BE2C (cell line): ENCODE measurements at regions not wholly inside any gene's neighbourhood (a gene's known extent, or its start where the extent isn't known, plus 50 kb on each side); places are given as distances from the start of the nearest gene placed in this dataset.

ENCODE experiments used
- DNase-seq: peaks from one replicate; pipeline ENCODE4 v3.0.0-alpha.2; 2020
- H3K27me3 ChIP-seq: fragments of 250-450 bp; sonication (Bioruptor Pico); 2 replicates; pipeline ENCODE4 v1.5.1; 2020; ENCODE audit warnings: mild to moderate bottlenecking
- H3K36me3 ChIP-seq: fragments of 250-450 bp; sonication (Bioruptor Pico); 2 replicates; pipeline ENCODE4 v1.5.1; 2020; ENCODE audit warnings: mild to moderate bottlenecking
- H3K4me1 ChIP-seq: fragments of 250-450 bp; sonication (Bioruptor Pico); 2 replicates; pipeline ENCODE4 v1.5.1; 2020
- H3K4me3 ChIP-seq: 2 replicates; pipeline ENCODE4 v1.5.1; 2011; ENCODE audit warnings: low read depth, low read length
- H3K9me3 ChIP-seq: fragments of 250-450 bp; sonication (Bioruptor Pico); 2 replicates; pipeline ENCODE4 v1.5.1; 2020
- CTCF ChIP-seq: IDR thresholded peaks from 2 replicates; pipeline ENCODE4 v1.5.1; 2012; ENCODE audit warnings: mild to moderate bottlenecking, low read depth, low read length

GRCh38 chr2:133828913-133829312 is 260.6 kb upstream of the NCKAP5 start:
- H3K9me3 ChIP-seq, result no peaks in the 10 kb centered on the region
- TF ChIP-seq CTCF, result no peak
- no peaks in the 10 kb centered on the region for H3K36me3 ChIP-seq
- no peak overlapping the region for H3K4me3 ChIP-seq
- no peaks in the 10 kb centered on the region for H3K27me3 ChIP-seq
- H3K4me1 ChIP-seq, result no peaks in the 10 kb centered on the region
- DNase-seq, result no peak

- H3K4me1 ChIP-seq, result no peaks in the 10 kb centered on the region
- no peaks in the 10 kb centered on the region for H3K9me3 ChIP-seq
- H3K27me3 ChIP-seq, result no peaks in the 10 kb centered on the region
- no peak overlapping the region for H3K4me3 ChIP-seq
- H3K36me3 ChIP-seq, result no peaks in the 10 kb centered on the region
- no peak for TF ChIP-seq CTCF
- no peak for DNase-seq
Measured at GRCh38 chr2:133829450-133830020, 261.3 kb upstream of the NCKAP5 start.

GRCh38 chr2:133833746-133834145 is 265.5 kb upstream of the NCKAP5 start:
- no peak for TF ChIP-seq CTCF
- H3K36me3 ChIP-seq, result no peaks in the 10 kb centered on the region
- H3K4me3 ChIP-seq, result no peak overlapping the region
- 0 out of 2 replicates have a peak, but pooled peaks cover 4% of the 10 kb centered on the region for H3K4me1 ChIP-seq
- no peaks in the 10 kb centered on the region for H3K27me3 ChIP-seq
- DNase-seq, result no peak
- no peaks in the 10 kb centered on the region for H3K9me3 ChIP-seq

- Histone ChIP-seq H3K27me3 (no peaks in the 10 kb centered on the region), H3K36me3 (no peaks in the 10 kb centered on the region), H3K4me1 (0 out of 2 replicates have a peak, but pooled peaks cover 4% of the 10 kb centered on the region), H3K4me3 (no peak overlapping the region), H3K9me3 (no peaks in the 10 kb centered on the region)
- no peak for DNase-seq
- TF ChIP-seq CTCF, result no peak
Measured at GRCh38 chr2:133835821-133836619, 267.8 kb upstream of the NCKAP5 start.

GRCh38 chr2:133836691-133837345 is 268.6 kb upstream of the NCKAP5 start:
- Histone ChIP-seq H3K4me1 (0 out of 2 replicates have a peak, but pooled peaks cover 4% of the 10 kb centered on the region), H3K27me3 (no peaks in the 10 kb centered on the region), H3K4me3 (no peak overlapping the region), H3K36me3 (no peaks in the 10 kb centered on the region), H3K9me3 (no peaks in the 10 kb centered on the region)
- no peak for TF ChIP-seq CTCF
- no peak for DNase-seq
